Astrocyte of the cerebellum (primary cell): ENCODE measurements at regions not wholly inside any gene's neighbourhood (a gene's known extent, or its start where the extent isn't known, plus 50 kb on each side); places are given as distances from the start of the nearest gene placed in this dataset.

Experiments
- DNase-seq: peaks from one replicate; pipeline ENCODE4 v3.0.0-alpha.2; 2011; ENCODE audit warnings: low read depth
- H3K4me3 ChIP-seq: 2 replicates; pipeline ENCODE4 v1.5.1; 2011; ENCODE audit warnings: mild to moderate bottlenecking, low read depth, low read length, moderate library complexity
- in situ Hi-C: cut with HindIII; loops from 2 replicates; pipeline ENCODE4 v1.10.0; 2017; ENCODE audit warnings: low sequenced_read_pairs
- TF ChIP-seq, protein P1 (sequence below): IDR thresholded peaks from 2 replicates; pipeline ENCODE4 v1.5.1; 2012; ENCODE audit warnings: low read length, low read depth, moderate library complexity, mild to moderate bottlenecking; ENCODE audit errors: missing control alignments

DNA sequence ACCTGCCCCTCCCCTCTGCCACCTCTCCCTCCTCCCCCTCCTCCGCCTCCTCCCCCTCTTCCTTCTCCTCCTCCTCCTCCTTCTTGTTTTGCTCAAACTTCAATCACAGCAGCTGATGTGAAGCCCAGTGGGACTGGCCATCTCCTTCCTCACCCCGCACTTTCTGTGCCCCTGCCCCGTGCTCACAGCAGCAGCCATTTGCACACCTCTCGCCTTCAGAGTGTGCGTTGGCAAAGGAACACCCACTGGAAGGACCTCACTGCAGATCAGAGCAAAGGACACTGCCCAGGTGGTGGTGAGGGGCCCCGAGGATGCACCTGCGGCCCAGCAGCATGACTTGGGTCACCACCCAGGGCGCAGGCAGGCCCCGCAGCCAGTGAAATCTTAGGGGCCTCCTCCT, 98.8 kb downstream of the SOX1 start:
- DNase-seq: no peak
- in situ Hi-C loops: no loop called here
- TF ChIP-seq, protein P1, sequence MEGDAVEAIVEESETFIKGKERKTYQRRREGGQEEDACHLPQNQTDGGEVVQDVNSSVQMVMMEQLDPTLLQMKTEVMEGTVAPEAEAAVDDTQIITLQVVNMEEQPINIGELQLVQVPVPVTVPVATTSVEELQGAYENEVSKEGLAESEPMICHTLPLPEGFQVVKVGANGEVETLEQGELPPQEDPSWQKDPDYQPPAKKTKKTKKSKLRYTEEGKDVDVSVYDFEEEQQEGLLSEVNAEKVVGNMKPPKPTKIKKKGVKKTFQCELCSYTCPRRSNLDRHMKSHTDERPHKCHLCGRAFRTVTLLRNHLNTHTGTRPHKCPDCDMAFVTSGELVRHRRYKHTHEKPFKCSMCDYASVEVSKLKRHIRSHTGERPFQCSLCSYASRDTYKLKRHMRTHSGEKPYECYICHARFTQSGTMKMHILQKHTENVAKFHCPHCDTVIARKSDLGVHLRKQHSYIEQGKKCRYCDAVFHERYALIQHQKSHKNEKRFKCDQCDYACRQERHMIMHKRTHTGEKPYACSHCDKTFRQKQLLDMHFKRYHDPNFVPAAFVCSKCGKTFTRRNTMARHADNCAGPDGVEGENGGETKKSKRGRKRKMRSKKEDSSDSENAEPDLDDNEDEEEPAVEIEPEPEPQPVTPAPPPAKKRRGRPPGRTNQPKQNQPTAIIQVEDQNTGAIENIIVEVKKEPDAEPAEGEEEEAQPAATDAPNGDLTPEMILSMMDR: no peak
- H3K4me3 ChIP-seq: no peak overlapping the region

DNA sequence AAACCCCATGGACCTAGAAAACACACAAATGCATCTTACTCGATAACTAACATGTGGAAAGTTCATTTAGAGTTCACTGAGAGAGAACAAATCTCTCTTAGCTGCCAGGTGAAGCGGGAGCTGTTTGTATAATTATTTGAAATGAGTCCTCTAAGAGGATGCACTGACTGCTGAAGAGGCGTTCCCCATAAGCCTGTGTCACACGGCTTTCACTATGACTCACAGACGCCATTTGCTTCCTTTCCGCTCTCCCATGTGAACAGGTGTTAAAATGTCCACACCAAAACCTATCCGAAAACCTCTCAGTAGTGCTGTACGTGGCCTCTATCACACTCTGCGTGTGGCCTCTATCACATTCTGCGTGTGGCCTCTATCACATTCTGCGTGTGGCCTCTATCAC, 101.8 kb downstream of the SOX1 start:
- TF ChIP-seq, protein P1: no peak
- DNase-seq: no peak
- in situ Hi-C loops: no loop called here
- H3K4me3 ChIP-seq: no peak overlapping the region

DNA sequence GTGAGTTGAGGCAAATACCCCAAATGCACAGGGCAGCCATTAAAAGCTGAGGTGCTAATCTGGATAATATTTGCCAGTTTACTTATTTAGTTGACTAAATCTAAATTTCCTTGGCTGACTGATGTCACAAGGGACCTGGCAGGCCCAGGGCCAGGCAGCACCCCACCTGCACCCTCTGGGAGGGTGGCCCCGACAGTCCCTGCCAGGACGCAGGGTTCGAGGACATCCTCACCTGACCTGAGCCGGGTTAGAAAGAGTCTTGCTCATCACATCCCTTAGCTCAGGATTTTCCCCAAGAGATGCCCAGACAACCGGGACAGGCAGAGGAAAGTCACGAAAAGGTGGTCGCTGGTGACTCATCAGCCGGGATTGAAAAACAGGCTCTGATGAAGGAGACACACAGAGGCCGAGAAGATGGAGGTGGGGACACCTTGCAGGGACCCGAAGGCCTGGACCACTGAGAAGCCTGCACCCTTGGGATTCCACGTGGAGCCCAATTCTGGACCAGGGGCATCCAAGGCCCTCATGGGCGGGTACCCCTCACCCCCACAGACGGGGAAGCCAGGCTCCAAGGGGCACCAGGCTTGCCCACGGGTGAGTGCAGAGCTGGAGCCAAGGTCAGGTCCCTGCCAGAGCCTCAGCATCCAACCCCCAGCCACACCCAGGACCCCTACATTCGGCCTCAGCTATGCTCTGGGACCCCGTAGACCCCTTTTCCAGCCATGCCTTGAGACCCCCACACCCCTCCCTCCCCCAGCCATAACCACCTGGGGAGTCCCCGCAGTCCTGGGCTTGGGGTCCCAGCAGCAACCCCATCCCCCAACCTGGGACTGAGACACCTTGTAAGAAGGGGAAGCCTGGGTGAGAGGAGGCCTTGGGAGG, 103.2 kb downstream of the SOX1 start:
- in situ Hi-C loops: no loop called here
- TF ChIP-seq, protein P1: no peak
- no peak overlapping the region for H3K4me3 ChIP-seq
- DNase-seq: no peak

DNA sequence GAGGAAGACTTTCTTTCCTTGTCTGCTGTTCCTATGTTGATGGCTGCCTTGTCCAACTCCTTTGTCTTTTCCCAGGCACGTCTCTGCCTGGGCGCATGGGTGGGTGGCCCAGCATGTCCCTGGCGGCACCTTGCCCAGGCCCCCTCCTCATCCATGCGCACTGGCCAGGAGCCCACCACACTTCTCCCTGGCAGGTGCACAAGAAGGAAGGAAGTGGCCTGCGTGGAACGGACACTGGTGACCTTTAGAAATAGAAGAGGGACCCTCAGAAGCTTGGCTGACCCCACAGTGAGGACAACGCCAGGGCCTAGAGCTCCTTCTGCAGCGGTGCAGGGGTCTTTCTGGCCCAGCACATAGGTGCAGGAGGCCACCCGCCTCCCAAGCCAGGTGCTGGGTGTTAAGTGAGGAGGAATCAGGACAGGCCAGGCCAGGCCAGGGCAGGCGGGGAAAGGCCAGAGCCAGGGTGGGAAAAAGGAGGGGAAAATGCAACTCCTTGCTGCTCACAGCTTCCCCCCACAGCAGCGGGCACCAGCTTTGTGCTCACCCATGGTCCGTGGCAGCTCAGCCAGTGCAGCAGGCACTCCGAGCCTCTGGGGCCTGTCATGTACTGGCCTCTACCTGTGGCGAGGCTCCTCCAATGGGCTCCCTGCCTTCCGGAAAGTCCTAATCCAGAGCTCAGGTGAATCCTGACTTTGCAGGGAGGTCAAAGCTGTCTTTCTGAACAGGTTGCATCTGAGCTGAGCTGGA, 104.0 kb downstream of the SOX1 start:
- TF ChIP-seq, protein P1: no peak
- in situ Hi-C loops: no loop called here
- no peak overlapping the region for H3K4me3 ChIP-seq
- no peak for DNase-seq

DNA sequence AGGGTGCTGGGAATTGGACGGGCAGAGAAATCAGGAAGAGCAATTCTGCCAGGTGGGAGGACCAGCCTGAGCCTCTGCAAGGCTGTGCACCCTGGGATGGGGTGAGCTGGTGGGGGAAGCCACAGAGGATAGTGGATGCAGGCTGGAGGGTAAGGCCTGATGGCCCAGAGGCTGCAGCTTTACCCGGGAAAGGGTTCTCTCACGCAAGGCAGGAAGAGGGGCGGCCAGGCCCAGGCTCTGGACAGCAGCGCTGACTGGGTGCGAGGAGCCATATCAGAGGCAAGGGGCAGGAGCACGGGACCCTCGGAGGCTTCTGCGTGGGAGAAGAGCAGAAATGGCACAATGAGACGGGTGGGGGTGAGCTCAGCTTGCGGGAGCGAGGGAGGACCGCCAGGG, 104.6 kb downstream of the SOX1 start:
- in situ Hi-C loops: no loop called here
- DNase-seq: no peak
- TF ChIP-seq, protein P1: no peak
- H3K4me3 ChIP-seq: no peak overlapping the region

DNA sequence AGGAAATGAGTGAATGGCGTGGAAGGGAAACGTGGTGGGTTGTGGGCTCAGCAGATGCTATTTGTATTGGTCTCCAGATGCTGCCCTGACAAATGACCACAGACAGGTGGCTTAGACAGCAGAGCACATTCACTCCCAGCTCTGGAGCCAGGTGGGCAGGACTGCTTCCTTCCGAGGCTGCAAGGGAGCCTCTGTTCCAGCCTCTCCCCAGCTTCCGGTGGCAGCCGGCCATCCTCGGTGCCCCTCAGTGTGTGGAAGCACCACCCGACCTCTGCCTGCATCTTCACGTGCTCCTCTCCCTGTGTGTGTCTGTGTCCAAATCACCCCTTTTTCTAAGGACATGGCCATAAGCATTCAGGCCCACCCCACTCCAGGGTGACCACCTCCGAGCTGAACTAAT, 105.1 kb downstream of the SOX1 start:
- in situ Hi-C loops: no loop called here
- TF ChIP-seq, protein P1: no peak
- H3K4me3 ChIP-seq: no peak overlapping the region
- DNase-seq: no peak
